Lung (tissue), 11 donors: ENCODE measurements at regions not wholly inside any gene's neighbourhood (a gene's known extent, or its start where the extent isn't known, plus 50 kb on each side); places are given as distances from the start of the nearest gene placed in this dataset.

Experiments used
- ATAC-seq: fragments of 200-7000 bp; cut with Tn5 transposase; one replicate; pipeline ENCODE4 v1.9.1; 2020; ENCODE audit warnings: moderate number of reproducible peaks; ENCODE audit not compliant: insufficient read depth, low FRiP score
- DNase-seq, 3 donors: peaks; one replicate each; pipeline ENCODE4 v3.0.0-alpha.2; 2013 to 2017
- H3K27ac ChIP-seq, 2 donors: one replicate each; pipeline ENCODE4 v1.5.1; 2013; ENCODE audit warnings: mild to moderate bottlenecking in 2 of 2, moderate library complexity in 2 of 2, control low read depth in 1 of 2, inconsistent platforms in 1 of 2, low read depth in 1 of 2, low read length in 1 of 2
- H3K27me3 ChIP-seq, 3 donors: one replicate each; pipeline ENCODE4 v1.5.1; 2013; ENCODE audit warnings: low read length in 2 of 3; ENCODE audit not compliant: control insufficient read depth in 3 of 3, insufficient read depth in 3 of 3
- H3K36me3 ChIP-seq, 4 donors: one replicate each; pipeline ENCODE4 v1.5.1; 2013; ENCODE audit warnings: low read length in 4 of 4, mild to moderate bottlenecking in 1 of 4, moderate library complexity in 1 of 4; ENCODE audit not compliant: control insufficient read depth in 4 of 4, insufficient read depth in 4 of 4
- H3K4me1 ChIP-seq, 5 donors: one replicate each; pipeline ENCODE4 v1.5.1; 2013; ENCODE audit warnings: low read length in 5 of 5, mild to moderate bottlenecking in 2 of 5, moderate library complexity in 1 of 5; ENCODE audit not compliant: control insufficient read depth in 5 of 5, insufficient read depth in 5 of 5
- H3K4me3 ChIP-seq: one replicate; pipeline ENCODE4 v1.5.1; 2013; ENCODE audit warnings: mild to moderate bottlenecking, control low read depth, moderate library complexity
- H3K9ac ChIP-seq, 2 donors: one replicate each; pipeline ENCODE4 v1.5.1; 2013; ENCODE audit warnings: low read length in 2 of 2, control low read depth in 1 of 2; ENCODE audit not compliant: insufficient read depth in 1 of 2
- H3K9me3 ChIP-seq, 4 donors: one replicate each; pipeline ENCODE4 v1.5.1; 2013; ENCODE audit warnings: low read length in 3 of 4, mild to moderate bottlenecking in 1 of 4, moderate library complexity in 1 of 4; ENCODE audit not compliant: control insufficient read depth in 4 of 4, insufficient read depth in 3 of 4
- WGBS, 2 donors: extraction: QIAGEN DNeasy Blood & Tissue Kit; methylation state at CpG; one replicate each; pipeline ENCODE4 v1.1.7; 2013; 5-methylcytosine and 5-hydroxymethylcytosine counted together
- TF ChIP-seq, protein P1 (sequence below): IDR thresholded peaks from 2 replicates; pipeline ENCODE4 v1.5.1; 2012; ENCODE audit warnings: mild to moderate bottlenecking; ENCODE audit errors: control extremely low read depth, extremely low read depth
- donor health status: control.
- donor health status: control.
- donor health status: Bipolar disorder and iron deficiency.
- donor health status: healthy.
- donor health status: DM: yes; HTN: yes; CAD: no.

DNA sequence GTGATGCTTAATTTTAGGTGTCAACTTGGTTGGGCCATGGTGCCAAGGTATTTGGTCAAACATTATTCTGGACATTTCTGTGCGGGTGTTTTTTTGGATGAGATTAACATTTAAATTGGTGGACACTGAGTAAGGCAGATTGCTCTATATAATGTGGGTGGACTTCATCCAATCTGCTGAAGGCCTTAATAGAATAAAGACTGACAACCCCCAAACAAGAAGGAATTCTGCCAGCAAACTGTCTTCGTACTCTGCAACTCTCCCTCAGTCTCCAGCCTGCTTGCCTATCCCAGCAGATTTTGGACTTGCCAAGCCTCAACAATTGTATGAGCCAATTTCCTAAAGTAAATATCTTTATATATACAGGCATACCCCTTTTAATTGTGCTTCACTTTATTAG, 850.1 kb downstream of the TBC1D32 start:
- no peak overlapping the region for H3K4me3 ChIP-seq
- H3K4me1 ChIP-seq, result no peaks in the 10 kb centered on the region
- WGBS, 2 donors, result 76 to 81% methylated on average over 2 of the region's 2 CpGs
- no peaks in the 10 kb centered on the region for H3K36me3 ChIP-seq
- H3K9ac ChIP-seq, result no peak overlapping the region
- no peaks in the 10 kb centered on the region for H3K27me3 ChIP-seq
- TF ChIP-seq, protein P1, sequence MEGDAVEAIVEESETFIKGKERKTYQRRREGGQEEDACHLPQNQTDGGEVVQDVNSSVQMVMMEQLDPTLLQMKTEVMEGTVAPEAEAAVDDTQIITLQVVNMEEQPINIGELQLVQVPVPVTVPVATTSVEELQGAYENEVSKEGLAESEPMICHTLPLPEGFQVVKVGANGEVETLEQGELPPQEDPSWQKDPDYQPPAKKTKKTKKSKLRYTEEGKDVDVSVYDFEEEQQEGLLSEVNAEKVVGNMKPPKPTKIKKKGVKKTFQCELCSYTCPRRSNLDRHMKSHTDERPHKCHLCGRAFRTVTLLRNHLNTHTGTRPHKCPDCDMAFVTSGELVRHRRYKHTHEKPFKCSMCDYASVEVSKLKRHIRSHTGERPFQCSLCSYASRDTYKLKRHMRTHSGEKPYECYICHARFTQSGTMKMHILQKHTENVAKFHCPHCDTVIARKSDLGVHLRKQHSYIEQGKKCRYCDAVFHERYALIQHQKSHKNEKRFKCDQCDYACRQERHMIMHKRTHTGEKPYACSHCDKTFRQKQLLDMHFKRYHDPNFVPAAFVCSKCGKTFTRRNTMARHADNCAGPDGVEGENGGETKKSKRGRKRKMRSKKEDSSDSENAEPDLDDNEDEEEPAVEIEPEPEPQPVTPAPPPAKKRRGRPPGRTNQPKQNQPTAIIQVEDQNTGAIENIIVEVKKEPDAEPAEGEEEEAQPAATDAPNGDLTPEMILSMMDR, result no peak
- H3K9me3 ChIP-seq, result peaks cover 0 to 3% (median 0%) of the 10 kb centered on the region in 4 donors
- DNase-seq (peak; percentile 34 to 90 (median 83)), ATAC-seq (no peak)
- no peak overlapping the region for H3K27ac ChIP-seq

DNA sequence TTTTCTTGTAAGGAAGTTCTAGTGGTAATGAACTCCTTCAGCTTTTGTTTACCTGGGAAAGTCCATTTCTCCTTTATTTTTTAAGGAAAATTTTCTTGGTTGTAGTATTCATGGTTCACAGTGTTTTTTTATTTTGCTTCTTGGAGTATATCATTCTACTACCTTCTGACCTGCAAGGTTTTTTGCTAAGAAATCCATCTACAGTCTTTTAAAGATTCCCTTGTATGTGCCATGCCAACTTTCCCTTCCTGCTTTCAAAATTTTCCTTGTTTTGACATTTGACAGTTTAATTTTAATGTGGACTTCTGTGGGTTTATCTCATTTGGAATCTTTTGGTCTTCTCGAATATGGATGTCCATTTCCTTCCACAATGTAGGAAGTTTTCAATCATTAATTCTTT, 855.6 kb downstream of the TBC1D32 start:
- DNase-seq (no peak), ATAC-seq (no peak)
- Histone ChIP-seq H3K36me3 (no peaks in the 10 kb centered on the region), H3K4me3 (no peak overlapping the region), H3K9ac (no peak overlapping the region), H3K4me1 (no peaks in the 10 kb centered on the region), H3K27ac (no peak overlapping the region), H3K27me3 (no peaks in the 10 kb centered on the region), H3K9me3 (peaks cover 0 to 5% (median 1%) of the 10 kb centered on the region in 4 donors)
- TF ChIP-seq, protein P1, result no peak
- WGBS, 2 donors, result 66 to 74% methylated on average over 1 of the region's 1 CpG

DNA sequence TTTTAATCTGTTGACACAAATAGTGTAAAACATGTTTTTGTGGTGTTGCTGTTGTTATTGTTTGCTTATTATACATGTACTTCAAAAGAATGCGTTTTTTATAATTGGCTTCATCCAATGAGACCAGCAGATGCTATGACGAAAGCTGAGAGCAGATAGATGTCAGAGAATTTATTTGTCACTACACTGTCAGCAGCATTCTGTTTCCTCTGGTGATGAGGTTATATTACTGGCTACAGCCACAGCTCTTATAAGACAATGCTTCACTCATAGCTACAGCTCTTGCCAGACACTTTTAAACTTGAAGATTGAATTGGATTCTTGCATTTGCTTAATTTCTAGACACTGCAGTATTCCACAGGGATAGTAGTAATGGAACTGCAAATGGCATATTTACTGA, 860.5 kb downstream of the TBC1D32 start:
- H3K4me1 ChIP-seq, result no peaks in the 10 kb centered on the region
- no peaks in the 10 kb centered on the region for H3K36me3 ChIP-seq
- H3K27me3 ChIP-seq, result no peaks in the 10 kb centered on the region
- no peak overlapping the region for H3K27ac ChIP-seq
- H3K4me3 ChIP-seq, result no peak overlapping the region
- ATAC-seq (no peak), DNase-seq (peak in 1 of 3 donors; percentile 4)
- 78 to 82% methylated on average over 2 of the region's 2 CpGs for WGBS, 2 donors
- H3K9me3 ChIP-seq, result peaks cover 0 to 7% (median 3%) of the 10 kb centered on the region in 4 donors
- TF ChIP-seq, protein P1, result no peak
- H3K9ac ChIP-seq, result no peak overlapping the region

DNA sequence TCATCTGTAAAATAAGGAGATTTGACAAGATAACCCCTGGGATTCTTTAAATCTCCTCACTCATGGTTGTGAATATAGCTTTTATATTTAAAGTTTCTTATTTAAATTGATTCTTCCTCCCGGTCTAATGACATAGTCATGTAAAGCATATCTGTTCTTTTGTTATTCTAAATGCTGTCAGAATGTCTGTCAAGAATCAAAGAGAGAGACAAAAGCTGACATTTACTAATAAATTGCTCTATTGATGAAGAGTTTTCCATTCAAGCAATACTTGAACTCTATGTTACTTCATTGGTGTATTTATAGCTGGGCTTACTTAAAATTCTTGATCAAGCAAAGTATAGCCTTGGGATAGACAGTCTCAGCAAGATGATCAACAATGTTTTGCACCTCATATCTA, 865.8 kb downstream of the TBC1D32 start:
- TF ChIP-seq, protein P1, result no peak
- WGBS, 2 donors, result 75 to 77% methylated on average over 1 of the region's 1 CpG
- no peak for ATAC-seq

More for the DNA sequence above, 865.8 kb downstream of the TBC1D32 start:
- no peak overlapping the region for H3K27ac ChIP-seq
- no peaks in the 10 kb centered on the region for H3K36me3 ChIP-seq
- H3K9ac ChIP-seq, result no peak overlapping the region
- H3K9me3 ChIP-seq, result peaks cover 0 to 7% (median 0%) of the 10 kb centered on the region in 4 donors
- no peaks in the 10 kb centered on the region for H3K27me3 ChIP-seq
- DNase-seq, result no peak
- no peak overlapping the region for H3K4me3 ChIP-seq
- H3K4me1 ChIP-seq, result no peaks in the 10 kb centered on the region
